Mammary epithelial cell (primary cell): ENCODE measurements at regions not wholly inside any gene's neighbourhood (a gene's known extent, or its start where the extent isn't known, plus 50 kb on each side); places are given as distances from the start of the nearest gene placed in this dataset.

Experiments
- EZH2 ChIP-seq: IDR thresholded peaks from 2 replicates; pipeline ENCODE4 v1.6.1; 2012; ENCODE audit warnings: low read length, inconsistent platforms, borderline replicate concordance
- TF ChIP-seq, protein P1 (sequence below), 2 donors: IDR thresholded peaks in 1 of 2; conservative IDR thresholded peaks in 1 of 2; 2 replicates each; pipeline ENCODE4 v1.5.1; 2011 to 2012; ENCODE audit warnings: inconsistent platforms in 2 of 2, low read length in 2 of 2, mild to moderate bottlenecking in 2 of 2, control low read depth in 1 of 2, low read depth in 1 of 2; ENCODE audit not compliant: insufficient read depth in 1 of 2; ENCODE audit errors: extremely low read depth in 1 of 2

GRCh38 chr17:70011750-70012149 is 63.3 kb upstream of the KCNJ16 start:
- TF ChIP-seq, protein P1, sequence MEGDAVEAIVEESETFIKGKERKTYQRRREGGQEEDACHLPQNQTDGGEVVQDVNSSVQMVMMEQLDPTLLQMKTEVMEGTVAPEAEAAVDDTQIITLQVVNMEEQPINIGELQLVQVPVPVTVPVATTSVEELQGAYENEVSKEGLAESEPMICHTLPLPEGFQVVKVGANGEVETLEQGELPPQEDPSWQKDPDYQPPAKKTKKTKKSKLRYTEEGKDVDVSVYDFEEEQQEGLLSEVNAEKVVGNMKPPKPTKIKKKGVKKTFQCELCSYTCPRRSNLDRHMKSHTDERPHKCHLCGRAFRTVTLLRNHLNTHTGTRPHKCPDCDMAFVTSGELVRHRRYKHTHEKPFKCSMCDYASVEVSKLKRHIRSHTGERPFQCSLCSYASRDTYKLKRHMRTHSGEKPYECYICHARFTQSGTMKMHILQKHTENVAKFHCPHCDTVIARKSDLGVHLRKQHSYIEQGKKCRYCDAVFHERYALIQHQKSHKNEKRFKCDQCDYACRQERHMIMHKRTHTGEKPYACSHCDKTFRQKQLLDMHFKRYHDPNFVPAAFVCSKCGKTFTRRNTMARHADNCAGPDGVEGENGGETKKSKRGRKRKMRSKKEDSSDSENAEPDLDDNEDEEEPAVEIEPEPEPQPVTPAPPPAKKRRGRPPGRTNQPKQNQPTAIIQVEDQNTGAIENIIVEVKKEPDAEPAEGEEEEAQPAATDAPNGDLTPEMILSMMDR (conservative IDR thresholded peaks at IDR 0.05 in 1 of 2, IDR thresholded peaks at IDR 0.05 in 1 of 2; ENCODE audit: extremely low read depth in 1 of 2, insufficient read depth in 1 of 2, low read depth in 1 of 2, low read length in 2 of 2): no peak
- no peak for TF ChIP-seq EZH2
